ENCODE measurements at regions not wholly inside any gene's neighbourhood (a gene's known extent, or its start where the extent isn't known, plus 50 kb on each side); places are given as distances from the start of the nearest gene placed in this dataset.

DNA sequence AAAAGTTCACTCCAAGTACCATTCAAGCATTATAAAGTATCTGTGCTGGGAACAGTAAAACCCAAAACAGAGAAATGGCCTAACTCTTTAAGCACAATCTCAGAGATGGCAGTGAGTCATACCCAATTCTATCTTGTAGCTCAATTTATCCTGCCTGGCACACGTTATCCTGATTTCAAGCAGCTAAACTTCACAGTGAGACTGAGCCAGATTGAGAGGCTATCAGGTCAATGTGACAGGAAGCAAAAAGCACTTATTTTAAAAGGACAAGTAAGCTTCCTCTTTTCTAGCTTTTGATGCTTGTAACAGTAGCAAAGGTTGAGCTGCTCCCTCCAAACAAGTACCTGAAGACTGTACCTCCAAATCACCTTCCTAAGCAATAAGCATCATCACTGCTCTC lies 324.9 kb downstream of the NAF1 start:
- TF ChIP-seq, protein P1, sequence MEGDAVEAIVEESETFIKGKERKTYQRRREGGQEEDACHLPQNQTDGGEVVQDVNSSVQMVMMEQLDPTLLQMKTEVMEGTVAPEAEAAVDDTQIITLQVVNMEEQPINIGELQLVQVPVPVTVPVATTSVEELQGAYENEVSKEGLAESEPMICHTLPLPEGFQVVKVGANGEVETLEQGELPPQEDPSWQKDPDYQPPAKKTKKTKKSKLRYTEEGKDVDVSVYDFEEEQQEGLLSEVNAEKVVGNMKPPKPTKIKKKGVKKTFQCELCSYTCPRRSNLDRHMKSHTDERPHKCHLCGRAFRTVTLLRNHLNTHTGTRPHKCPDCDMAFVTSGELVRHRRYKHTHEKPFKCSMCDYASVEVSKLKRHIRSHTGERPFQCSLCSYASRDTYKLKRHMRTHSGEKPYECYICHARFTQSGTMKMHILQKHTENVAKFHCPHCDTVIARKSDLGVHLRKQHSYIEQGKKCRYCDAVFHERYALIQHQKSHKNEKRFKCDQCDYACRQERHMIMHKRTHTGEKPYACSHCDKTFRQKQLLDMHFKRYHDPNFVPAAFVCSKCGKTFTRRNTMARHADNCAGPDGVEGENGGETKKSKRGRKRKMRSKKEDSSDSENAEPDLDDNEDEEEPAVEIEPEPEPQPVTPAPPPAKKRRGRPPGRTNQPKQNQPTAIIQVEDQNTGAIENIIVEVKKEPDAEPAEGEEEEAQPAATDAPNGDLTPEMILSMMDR (conservative IDR thresholded peaks at IDR 0.05; ENCODE audit: low read length): no peak
- TF ChIP-seq EZH2phosphoT487 (IDR thresholded peaks at IDR 0.05; ENCODE audit: borderline replicate concordance): no peak

Measured in Loucy (cell line).